HG03066 (cell line): ENCODE measurements at regions not wholly inside any gene's neighbourhood (a gene's known extent, or its start where the extent isn't known, plus 50 kb on each side); places are given as distances from the start of the nearest gene placed in this dataset.
"Not testable (repeated sequence)": the region's sequence is repeated elsewhere in the genome, so short reads cannot be mapped to it uniquely, and the experiment has no call there.

Source experiments
- ATAC-seq: cut with Tn5 transposase; IDR thresholded peaks from one replicate; pipeline ENCODE4 v1.9.1; 2021; ENCODE audit warnings: low read depth; ENCODE audit not compliant: unreplicated experiment

- no peak for ATAC-seq
Measured at GRCh38 chr6:106730264-106730663, 100.9 kb downstream of the QRSL1 start.

- ATAC-seq, result no peak
Measured at GRCh38 chr6:106729841-106730240, 100.5 kb downstream of the QRSL1 start.

DNA sequence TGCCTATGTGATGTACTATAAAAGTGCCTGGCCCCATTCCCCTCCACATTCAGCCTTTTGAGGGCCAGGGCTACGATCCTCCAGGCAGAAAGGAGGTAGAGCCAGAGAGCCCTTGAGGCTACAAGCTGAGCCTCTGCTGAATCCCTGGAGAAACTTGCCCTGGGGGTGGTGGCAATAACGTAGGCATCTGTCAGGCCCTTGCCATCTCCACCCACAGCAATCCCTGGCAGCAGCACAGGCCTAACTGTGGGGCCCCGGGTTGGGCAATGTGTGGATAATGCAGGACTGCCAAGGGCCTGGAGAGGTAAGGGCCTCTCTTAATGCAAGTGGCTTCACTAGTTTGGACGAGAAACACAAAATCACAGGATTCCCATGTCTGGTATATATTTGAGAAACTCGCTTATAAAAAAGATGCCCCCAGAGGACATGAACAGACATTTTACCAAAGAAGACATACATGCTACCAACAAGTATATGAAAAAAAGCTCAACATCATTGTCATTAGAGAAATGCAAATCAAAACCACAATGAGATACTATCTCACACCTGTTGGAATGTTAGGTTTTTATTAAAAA, 99.0 kb downstream of the QRSL1 start:
- no peak for ATAC-seq

DNA sequence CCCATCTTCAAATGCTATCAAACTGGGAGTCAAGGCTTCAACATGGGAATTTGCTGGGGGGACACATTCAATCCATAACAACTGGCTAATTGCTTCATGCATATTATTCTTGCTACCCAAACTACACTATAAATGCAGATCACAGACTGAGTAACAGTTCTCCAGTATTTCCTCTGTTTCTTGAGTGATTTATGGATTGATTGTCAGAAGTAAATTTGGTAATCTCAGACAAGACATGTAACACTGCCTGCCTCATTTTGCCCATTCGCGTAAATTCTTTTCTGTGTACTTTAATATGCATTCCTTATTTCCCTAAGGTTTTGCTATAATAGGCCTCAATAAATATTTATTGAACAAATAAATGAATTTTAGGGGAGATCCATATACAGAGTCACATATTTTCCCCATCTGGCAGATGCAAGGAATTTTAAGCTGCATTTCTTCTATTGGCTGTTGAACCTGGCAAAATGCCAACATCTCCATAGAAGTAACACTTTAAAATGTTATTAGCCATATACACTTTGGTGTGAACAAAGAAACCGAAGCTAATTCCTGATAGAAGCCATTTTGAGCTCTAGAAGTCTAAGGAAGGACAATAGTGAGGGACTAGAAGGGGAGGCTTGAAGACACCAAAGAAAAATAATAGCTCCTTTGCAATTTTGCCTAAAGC, 98.2 kb downstream of the QRSL1 start:
- no peak for ATAC-seq

GRCh38 chr6:106724848-106725247, 95.5 kb downstream of the QRSL1 start:
- no peak for ATAC-seq

DNA sequence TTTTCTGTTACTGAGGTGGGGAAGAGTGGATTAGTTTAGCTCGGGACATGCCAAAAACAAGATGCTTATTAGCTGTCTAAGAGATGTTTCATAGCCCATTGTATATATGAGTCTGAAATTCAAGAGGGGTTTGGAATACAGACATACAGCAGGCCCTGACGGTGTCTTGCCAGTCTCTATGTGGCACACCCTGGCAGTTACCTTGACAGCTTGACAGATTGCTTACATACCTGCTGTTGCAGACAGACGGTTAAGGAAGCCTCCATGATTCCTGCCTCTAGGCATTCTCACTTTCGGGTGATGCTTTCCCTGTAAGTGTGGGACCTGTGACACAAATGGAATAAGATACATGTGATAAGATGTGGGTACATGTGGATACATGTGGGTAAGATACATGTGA, 95.0 kb downstream of the QRSL1 start:
- no peak for ATAC-seq

- not testable (repeated sequence) for ATAC-seq
Measured at GRCh38 chr6:106723419-106723818, 94.0 kb downstream of the QRSL1 start.

DNA sequence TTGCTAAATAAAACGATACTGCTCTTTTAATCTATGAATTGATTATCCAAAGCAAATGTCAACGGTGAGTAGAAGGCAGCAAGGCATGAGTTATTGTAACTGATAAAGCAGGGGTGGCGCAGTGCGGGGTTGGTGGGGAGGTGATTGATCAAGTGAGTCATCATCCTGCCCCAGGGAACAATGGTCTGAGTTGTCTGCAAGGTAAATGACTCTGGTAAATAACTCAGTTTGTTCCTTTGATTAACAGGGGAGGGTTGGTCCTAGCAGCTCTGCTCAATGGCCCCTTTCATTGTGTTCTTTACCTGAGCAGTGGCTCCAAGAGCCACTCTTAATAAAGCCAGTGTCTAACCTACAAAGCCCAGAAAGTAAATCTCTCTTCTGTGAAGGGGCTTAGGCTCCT, 91.8 kb downstream of the QRSL1 start:
- not testable (repeated sequence) for ATAC-seq
